CD4-positive, alpha-beta T cell treated with Interleukin-12 subunit alpha and Interleukin-12 subunit beta, for 1 hour (primary cell): ENCODE measurements at regions not wholly inside any gene's neighbourhood (a gene's known extent, or its start where the extent isn't known, plus 50 kb on each side); places are given as distances from the start of the nearest gene placed in this dataset.
A peak's percentile ranks its signal among the peaks of the same experiment; 100 is the strongest.
"Not testable (repeated sequence)": the region's sequence is repeated elsewhere in the genome, so short reads cannot be mapped to it uniquely, and the experiment has no call there.

ENCODE experiments used
- DNase-seq: peaks from one replicate; pipeline ENCODE4 v3.0.0-alpha.2; 2020

GRCh38 chr15:22519213-22519612 is 60.5 kb downstream of the GOLGA6L22 start:
- DNase-seq: not testable (repeated sequence)

- not testable (repeated sequence) for DNase-seq
These were observed 67.8 kb downstream of the GOLGA6L22 start for GRCh38 chr15:22526537-22526936.

- DNase-seq: not testable (repeated sequence)
These were observed 68.3 kb downstream of the GOLGA6L22 start for GRCh38 chr15:22527016-22527415.

- DNase-seq: not testable (repeated sequence)
These were observed 70.5 kb downstream of the GOLGA6L22 start for GRCh38 chr15:22529200-22529599.

GRCh38 chr15:22559701-22560100 is 101.0 kb downstream of the GOLGA6L22 start:
- not testable (repeated sequence) for DNase-seq

- DNase-seq: not testable (repeated sequence)
These were observed 103.0 kb downstream of the GOLGA6L22 start for GRCh38 chr15:22561716-22562115.

GRCh38 chr15:22566510-22566909 is 107.8 kb downstream of the GOLGA6L22 start:
- DNase-seq: not testable (repeated sequence)

GRCh38 chr15:22569486-22569885 is 110.8 kb downstream of the GOLGA6L22 start:
- not testable (repeated sequence) for DNase-seq

- DNase-seq: not testable (repeated sequence)
These were observed 113.5 kb downstream of the GOLGA6L22 start for GRCh38 chr15:22572152-22572735.

GRCh38 chr15:22572792-22573191 is 114.1 kb downstream of the GOLGA6L22 start:
- not testable (repeated sequence) for DNase-seq

- DNase-seq: not testable (repeated sequence)
These were observed 119.1 kb downstream of the GOLGA6L22 start for GRCh38 chr15:22577828-22578227.

GRCh38 chr15:22579213-22579612 is 120.5 kb downstream of the GOLGA6L22 start:
- not testable (repeated sequence) for DNase-seq

GRCh38 chr15:22587391-22587790 is 128.7 kb downstream of the GOLGA6L22 start:
- not testable (repeated sequence) for DNase-seq

- not testable (repeated sequence) for DNase-seq
These were observed 139.8 kb downstream of the GOLGA6L22 start for GRCh38 chr15:22598552-22598951.

- not testable (repeated sequence) for DNase-seq
These were observed 141.0 kb downstream of the GOLGA6L22 start for GRCh38 chr15:22599526-22600320.

- not testable (repeated sequence) for DNase-seq
These were observed 158.3 kb downstream of the GOLGA6L22 start for GRCh38 chr15:22616976-22617375.

- not testable (repeated sequence) for DNase-seq
These were observed 154.7 kb upstream of the NIPA1 start for GRCh38 chr15:22631789-22632188.

GRCh38 chr15:22639983-22640382 is 146.5 kb upstream of the NIPA1 start:
- DNase-seq: not testable (repeated sequence)

GRCh38 chr15:22649458-22649857 is 137.0 kb upstream of the NIPA1 start:
- not testable (repeated sequence) for DNase-seq

- not testable (repeated sequence) for DNase-seq
These were observed 135.3 kb upstream of the NIPA1 start for GRCh38 chr15:22651179-22651578.

- peak; percentile 42 for DNase-seq
These were observed 122.0 kb upstream of the NIPA1 start for GRCh38 chr15:22664294-22665058.

- DNase-seq: not testable (repeated sequence)
These were observed 121.3 kb upstream of the NIPA1 start for GRCh38 chr15:22665059-22665702.

GRCh38 chr15:22665711-22666110 is 120.7 kb upstream of the NIPA1 start:
- DNase-seq: peak; percentile 44
